ENCODE measurements at regions not wholly inside any gene's neighbourhood (a gene's known extent, or its start where the extent isn't known, plus 50 kb on each side); places are given as distances from the start of the nearest gene placed in this dataset.

- 71 to 87% (median 78%) methylated on average over 1 of the region's 1 CpG for WGBS, 4 donors
- TF ChIP-seq POLR2A (IDR thresholded peaks at IDR 0.05) (no peak), CTCF (IDR thresholded peaks at IDR 0.05) (no peak)
- intact Hi-C loops (cut with DNase I), result no loop called here
Observed at GRCh38 chr7:13151978-13152377, 464.5 kb downstream of the ARL4A start.

GRCh38 chr7:13152755-13153154 is 465.3 kb downstream of the ARL4A start:
- no peaks in the 10 kb centered on the region for H3K4me1 ChIP-seq (replicated peaks in 1 of 2)
- H3K27ac ChIP-seq, result no peak overlapping the region
- H3K9me3 ChIP-seq (replicated peaks in 1 of 3), result no peaks in the 10 kb centered on the region
- H3K36me3 ChIP-seq (replicated peaks in 1 of 2), result no peaks in the 10 kb centered on the region
- H3K27me3 ChIP-seq, result no peaks in the 10 kb centered on the region
- intact Hi-C loops (cut with DNase I), result no loop called here
- no peak for TF ChIP-seq POLR2A (IDR thresholded peaks at IDR 0.05)
- no peak for TF ChIP-seq CTCF (IDR thresholded peaks at IDR 0.05)
- no peak for DNase-seq
- no peak overlapping the region for H3K4me3 ChIP-seq

More at GRCh38 chr7:13151978-13152377, 464.5 kb downstream of the ARL4A start:
- no peaks in the 10 kb centered on the region for H3K27me3 ChIP-seq
- H3K36me3 ChIP-seq (replicated peaks in 1 of 2), result no peaks in the 10 kb centered on the region
- no peak for DNase-seq
- H3K4me1 ChIP-seq (replicated peaks in 1 of 2), result no peaks in the 10 kb centered on the region
- H3K9me3 ChIP-seq (replicated peaks in 1 of 3), result no peaks in the 10 kb centered on the region
- H3K4me3 ChIP-seq, result no peak overlapping the region
- H3K27ac ChIP-seq, result no peak overlapping the region

GRCh38 chr7:13153266-13153665 is 465.8 kb downstream of the ARL4A start:
- 38 to 56% (median 46%) methylated on average over 2 of the region's 2 CpGs for WGBS, 4 donors
- TF ChIP-seq POLR2A (IDR thresholded peaks at IDR 0.05) (no peak), CTCF (IDR thresholded peaks at IDR 0.05) (no peak)
- H3K9me3 ChIP-seq (replicated peaks in 1 of 3), result no peaks in the 10 kb centered on the region
- intact Hi-C loops (cut with DNase I), result no loop called here
- no peak overlapping the region for H3K4me3 ChIP-seq
- H3K36me3 ChIP-seq (replicated peaks in 1 of 2), result no peaks in the 10 kb centered on the region
- H3K27ac ChIP-seq, result no peak overlapping the region
- no peak for DNase-seq
- H3K27me3 ChIP-seq, result no peaks in the 10 kb centered on the region
- no peaks in the 10 kb centered on the region for H3K4me1 ChIP-seq (replicated peaks in 1 of 2)

GRCh38 chr7:13153742-13154141 is 466.3 kb downstream of the ARL4A start:
- DNase-seq, result no peak
- no peak overlapping the region for H3K27ac ChIP-seq
- H3K4me1 ChIP-seq (replicated peaks in 1 of 2), result no peaks in the 10 kb centered on the region
- TF ChIP-seq POLR2A (IDR thresholded peaks at IDR 0.05), result no peak
- TF ChIP-seq CTCF (IDR thresholded peaks at IDR 0.05), result no peak
- H3K9me3 ChIP-seq (replicated peaks in 1 of 3), result no peaks in the 10 kb centered on the region
- no peak overlapping the region for H3K4me3 ChIP-seq
- no peaks in the 10 kb centered on the region for H3K27me3 ChIP-seq
- H3K36me3 ChIP-seq (replicated peaks in 1 of 2), result no peaks in the 10 kb centered on the region
- intact Hi-C loops (cut with DNase I), result no loop called here
